ENCODE measurements at regions not wholly inside any gene's neighbourhood (a gene's known extent, or its start where the extent isn't known, plus 50 kb on each side); places are given as distances from the start of the nearest gene placed in this dataset.
"Not testable (repeated sequence)": the region's sequence is repeated elsewhere in the genome, so short reads cannot be mapped to it uniquely, and the experiment has no call there.

DNA sequence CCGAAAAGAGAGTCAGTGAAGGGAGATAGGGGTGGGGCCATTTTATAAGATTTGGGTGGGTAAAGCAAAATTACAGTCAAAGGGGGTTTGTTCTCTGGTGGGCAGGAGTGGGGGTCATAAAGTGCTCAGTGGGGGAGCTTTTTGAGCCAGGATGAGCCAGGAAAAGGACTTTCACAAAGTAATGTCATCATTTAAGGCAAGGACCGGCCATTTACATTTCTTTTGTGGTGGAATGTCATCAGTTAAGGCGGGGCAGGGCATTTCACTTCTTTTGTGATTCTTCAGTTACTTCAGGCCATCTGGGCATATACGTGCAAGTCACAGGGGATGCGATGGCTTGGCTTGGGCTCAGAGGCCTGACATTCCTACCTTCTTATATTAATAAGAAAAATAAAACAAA lies 511.6 kb downstream of the GRIN2A start:
- not testable (repeated sequence) for H3K36me3 Mint-ChIP-seq; H3K4me3 Mint-ChIP-seq; DNase-seq; H3K27ac Mint-ChIP-seq; H3K27me3 Mint-ChIP-seq (ENCODE audit: low read depth in 3 of 3); H3K9me3 Mint-ChIP-seq; H3K4me1 Mint-ChIP-seq

DNA sequence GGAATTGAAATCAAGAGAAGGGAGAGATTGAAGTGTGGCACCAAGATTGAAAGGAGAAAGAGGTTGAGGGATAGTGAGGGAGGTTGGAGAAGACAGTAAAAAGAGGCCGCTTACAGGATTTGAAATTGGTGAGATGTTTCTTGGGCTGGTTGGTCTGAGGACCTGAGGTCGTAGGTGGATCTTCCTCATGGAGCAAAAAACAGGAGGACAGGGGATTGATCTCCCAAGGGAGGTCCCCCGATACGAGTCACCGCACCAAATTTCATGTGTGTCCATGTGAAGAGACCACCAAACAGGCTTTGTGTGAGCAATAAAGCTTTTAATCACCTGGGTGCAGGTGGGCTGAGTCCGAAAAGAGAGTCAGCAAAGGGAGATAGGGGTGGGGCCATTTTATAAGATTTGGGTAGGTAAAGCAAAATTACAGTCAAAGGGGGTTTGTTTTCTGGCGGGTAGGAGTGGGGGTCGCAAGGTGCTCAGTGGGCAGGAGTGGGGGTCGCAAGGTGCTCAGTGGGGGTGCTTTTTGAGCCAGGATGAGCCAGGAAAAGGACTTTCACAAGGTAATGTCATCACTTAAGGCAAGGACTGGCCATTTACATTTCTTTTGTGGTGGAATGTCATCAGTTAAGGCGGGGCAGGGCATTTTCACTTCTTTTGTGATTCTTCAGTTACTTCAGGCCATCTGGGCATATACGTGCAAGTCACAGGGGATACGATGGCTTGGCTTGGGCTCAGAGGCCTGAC lies 505.5 kb downstream of the GRIN2A start:
- not testable (repeated sequence) for H3K9me3 Mint-ChIP-seq; H3K4me3 Mint-ChIP-seq; H3K27ac Mint-ChIP-seq; H3K27me3 Mint-ChIP-seq (ENCODE audit: low read depth in 3 of 3); H3K36me3 Mint-ChIP-seq; DNase-seq; H3K4me1 Mint-ChIP-seq

DNA sequence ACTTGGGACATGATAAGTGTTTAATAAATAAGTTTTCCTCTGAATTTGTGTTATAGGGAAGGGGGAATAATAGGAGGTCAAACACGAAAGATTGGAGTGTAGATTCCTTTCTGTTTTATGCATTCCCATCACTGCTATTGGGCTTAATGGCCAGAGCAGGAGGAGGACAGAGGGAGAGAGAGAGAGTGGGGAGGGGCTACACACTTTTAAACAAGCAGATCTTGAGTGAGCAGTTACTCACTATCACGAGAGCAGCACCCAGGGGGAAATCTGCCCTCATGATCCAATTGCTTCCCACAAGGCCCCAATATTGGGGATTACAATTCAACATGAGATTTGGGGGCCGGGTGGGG lies 505.0 kb downstream of the GRIN2A start:
- no peak for DNase-seq

DNA sequence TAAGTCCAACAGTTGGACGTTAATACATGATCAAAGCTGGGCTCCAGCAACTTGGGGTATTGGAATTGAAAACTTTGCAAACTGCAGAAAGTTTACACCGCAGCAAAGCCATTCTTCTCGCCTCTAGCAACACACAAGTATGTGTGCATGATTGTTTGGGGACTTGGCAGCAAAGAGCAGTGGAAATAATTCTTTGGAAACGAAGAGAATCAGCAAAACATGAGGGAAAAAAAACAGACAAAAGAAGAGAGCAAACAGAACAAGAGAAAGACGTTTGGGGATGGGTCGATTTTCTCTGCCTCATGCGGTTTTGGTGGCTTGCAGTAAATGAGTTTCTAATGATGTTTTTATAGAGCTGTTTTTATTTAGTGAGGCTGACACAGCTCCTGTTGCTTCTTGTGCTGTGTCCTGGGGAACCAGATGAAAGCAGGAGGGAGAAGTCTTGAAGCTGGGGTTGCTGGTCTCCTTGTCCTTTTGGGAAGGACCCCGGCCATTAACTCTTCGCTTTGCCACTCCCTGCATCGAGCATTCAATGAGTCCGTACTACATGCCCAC lies 502.9 kb downstream of the GRIN2A start:
- no peak overlapping the region for H3K27ac Mint-ChIP-seq
- H3K4me3 Mint-ChIP-seq = no peak overlapping the region
- H3K27me3 Mint-ChIP-seq (ENCODE audit: low read depth in 3 of 3) = peaks cover 0 to 5% (median 2%) of the 10 kb centered on the region in 3 donors
- no peak for DNase-seq
- no peaks in the 10 kb centered on the region for H3K4me1 Mint-ChIP-seq
- H3K9me3 Mint-ChIP-seq = peaks cover 0 to 16% (median 10%) of the 10 kb centered on the region in 6 donors
- H3K36me3 Mint-ChIP-seq = peaks cover 0 to 5% (median 0%) of the 10 kb centered on the region in 3 donors

More for the DNA sequence above, 505.0 kb downstream of the GRIN2A start:
- H3K27ac Mint-ChIP-seq = no peak overlapping the region
- no peaks in the 10 kb centered on the region for H3K4me1 Mint-ChIP-seq
- peaks cover 0 to 5% (median 2%) of the 10 kb centered on the region in 3 donors for H3K27me3 Mint-ChIP-seq (ENCODE audit: low read depth in 3 of 3)
- H3K4me3 Mint-ChIP-seq = no peak overlapping the region
- peaks cover 0 to 4% (median 0%) of the 10 kb centered on the region in 6 donors for H3K9me3 Mint-ChIP-seq
- H3K36me3 Mint-ChIP-seq = no peaks in the 10 kb centered on the region

DNA sequence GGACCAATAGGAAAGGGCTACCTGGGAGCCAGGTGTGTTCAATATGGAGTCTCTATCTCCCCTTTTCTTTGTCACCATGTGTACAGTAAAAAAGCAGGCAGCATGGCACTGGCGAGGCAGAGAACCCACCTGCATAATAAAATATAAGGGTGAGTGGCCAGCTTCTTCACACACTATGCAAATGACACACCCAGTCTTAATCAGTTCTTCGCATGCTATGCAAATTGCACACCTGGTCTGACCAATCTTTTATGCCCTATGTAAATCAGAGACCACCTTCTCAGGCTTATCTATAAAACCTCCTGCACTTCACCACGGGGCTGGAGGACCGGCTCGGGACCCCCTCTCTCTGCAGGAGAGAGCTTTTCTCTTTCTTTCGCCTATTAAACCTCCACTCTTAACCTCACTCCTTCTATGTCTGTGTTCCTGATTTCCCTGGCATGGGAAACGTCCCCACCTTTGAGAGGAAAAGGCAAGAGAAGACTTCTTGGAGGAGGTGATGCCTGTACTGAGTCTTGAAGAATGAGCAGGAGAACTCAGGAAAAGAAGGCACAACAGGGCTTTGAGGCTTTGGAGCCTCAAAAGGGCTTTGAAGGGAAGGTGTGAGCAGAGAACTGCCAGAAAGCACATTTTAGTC lies 502.1 kb downstream of the GRIN2A start:
- Mint-ChIP-seq H3K36me3 (peaks cover 0 to 5% (median 0%) of the 10 kb centered on the region in 3 donors), H3K4me1 (no peaks in the 10 kb centered on the region), H3K27ac (no peak overlapping the region), H3K4me3 (no peak overlapping the region), H3K9me3 (peaks cover 0 to 16% (median 10%) of the 10 kb centered on the region in 6 donors), H3K27me3 (ENCODE audit: low read depth in 3 of 3) (peaks cover 0 to 5% (median 2%) of the 10 kb centered on the region in 3 donors)
- DNase-seq = no peak

DNA sequence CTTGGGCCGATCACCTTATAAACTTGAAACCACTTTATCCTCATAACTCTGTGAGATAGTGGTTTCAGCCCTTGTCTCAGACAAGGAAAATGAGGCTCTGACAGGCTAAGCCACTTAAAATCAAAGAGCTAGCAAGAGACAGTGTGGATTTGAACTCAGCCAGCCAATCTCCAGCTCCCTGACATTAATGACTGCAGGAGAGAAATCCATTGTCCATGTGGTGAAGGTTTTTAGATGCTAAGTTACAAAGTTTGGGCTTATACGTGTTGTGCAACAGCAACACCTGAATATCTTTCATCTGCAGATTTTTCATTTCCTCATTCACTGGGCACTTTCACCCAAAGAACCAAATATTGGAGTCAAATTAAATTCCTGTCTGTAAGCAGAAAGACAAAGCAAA lies 501.3 kb downstream of the GRIN2A start:
- H3K27ac Mint-ChIP-seq = no peak overlapping the region
- H3K27me3 Mint-ChIP-seq (ENCODE audit: low read depth in 3 of 3) = peaks cover 0 to 5% (median 0%) of the 10 kb centered on the region in 3 donors
- H3K4me1 Mint-ChIP-seq = no peaks in the 10 kb centered on the region
- H3K4me3 Mint-ChIP-seq = no peak overlapping the region
- H3K9me3 Mint-ChIP-seq = peaks cover 0 to 16% (median 10%) of the 10 kb centered on the region in 6 donors
- no peak for DNase-seq
- H3K36me3 Mint-ChIP-seq = peaks cover 0 to 5% (median 0%) of the 10 kb centered on the region in 3 donors

DNA sequence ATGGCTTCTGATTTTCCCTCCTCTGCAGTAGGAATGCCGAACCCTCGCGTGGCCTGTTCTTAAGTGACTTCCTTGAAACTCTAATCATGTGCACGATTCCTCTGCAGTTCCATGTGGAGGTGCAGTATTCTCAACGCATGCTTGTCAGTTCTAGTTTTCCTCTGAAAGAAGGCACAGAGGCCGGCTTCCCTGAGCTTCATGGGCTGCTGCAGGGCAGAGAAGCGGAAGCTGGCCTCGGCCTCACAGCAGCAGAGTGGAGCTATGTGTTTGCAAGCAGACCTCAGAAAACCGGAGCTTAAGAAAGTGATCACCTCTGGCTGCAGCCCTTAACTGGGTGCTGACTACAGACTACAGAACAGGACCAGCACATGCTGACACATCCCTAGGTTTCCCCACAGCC lies 500.7 kb downstream of the GRIN2A start:
- Mint-ChIP-seq H3K36me3 (peaks cover 0 to 5% (median 0%) of the 10 kb centered on the region in 3 donors), H3K9me3 (peaks cover 0 to 16% (median 10%) of the 10 kb centered on the region in 6 donors), H3K4me3 (no peak overlapping the region), H3K27me3 (ENCODE audit: low read depth in 3 of 3) (peaks cover 0 to 5% (median 0%) of the 10 kb centered on the region in 3 donors), H3K4me1 (no peaks in the 10 kb centered on the region), H3K27ac (no peak overlapping the region)
- DNase-seq = no peak

DNA sequence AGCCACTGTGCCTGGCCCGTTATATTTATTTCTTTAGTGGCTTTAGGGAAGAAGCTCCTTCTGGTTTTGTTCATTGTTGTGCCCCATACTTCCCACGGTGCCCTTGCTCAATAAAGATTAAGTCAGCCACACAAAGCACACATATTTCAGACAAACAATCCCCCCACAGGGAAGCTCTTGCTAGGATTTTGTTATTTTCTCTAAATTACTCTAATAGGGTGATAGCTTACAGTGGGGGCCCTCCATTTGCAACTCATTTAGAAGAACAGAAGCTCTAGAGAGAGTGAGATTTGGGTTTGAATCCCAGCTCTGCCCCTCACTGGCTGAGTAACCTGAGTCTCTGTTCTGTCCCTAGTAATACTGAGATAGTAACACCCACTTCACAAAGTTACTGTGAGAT lies 499.9 kb downstream of the GRIN2A start:
- H3K27me3 Mint-ChIP-seq (ENCODE audit: low read depth in 3 of 3) = peaks cover 0 to 1% (median 0%) of the 10 kb centered on the region in 3 donors
- H3K36me3 Mint-ChIP-seq = peaks cover 0 to 5% (median 0%) of the 10 kb centered on the region in 3 donors
- peaks cover 0 to 14% (median 9%) of the 10 kb centered on the region in 6 donors for H3K9me3 Mint-ChIP-seq
- no peak for DNase-seq
- H3K4me1 Mint-ChIP-seq = no peaks in the 10 kb centered on the region
- no peak overlapping the region for H3K4me3 Mint-ChIP-seq
- H3K27ac Mint-ChIP-seq = no peak overlapping the region

DNA sequence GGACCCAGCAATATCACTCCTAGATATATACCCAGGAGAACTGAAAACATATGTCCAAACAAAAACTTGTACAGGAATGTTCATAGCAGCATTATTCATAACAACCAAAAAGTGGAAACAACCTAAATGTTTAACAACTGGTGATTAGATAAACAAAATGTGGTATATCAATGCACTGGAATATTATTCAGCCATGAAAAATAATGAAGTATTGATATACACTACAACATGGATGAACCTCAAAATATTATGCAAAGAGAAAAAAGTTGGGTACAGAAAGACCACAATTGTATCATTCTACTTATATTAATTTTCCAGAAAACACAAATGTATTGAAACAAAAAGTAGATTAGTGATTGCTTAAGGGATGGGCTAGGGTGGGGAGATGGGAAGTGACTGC lies 498.6 kb downstream of the GRIN2A start:
- Mint-ChIP-seq H3K4me3 (no peak overlapping the region), H3K27ac (no peak overlapping the region), H3K27me3 (ENCODE audit: low read depth in 3 of 3) (peaks cover 0 to 1% (median 0%) of the 10 kb centered on the region in 3 donors), H3K36me3 (peaks cover 0 to 5% (median 0%) of the 10 kb centered on the region in 3 donors), H3K4me1 (no peaks in the 10 kb centered on the region), H3K9me3 (peaks cover 0 to 14% (median 10%) of the 10 kb centered on the region in 6 donors)
- DNase-seq = no peak

DNA sequence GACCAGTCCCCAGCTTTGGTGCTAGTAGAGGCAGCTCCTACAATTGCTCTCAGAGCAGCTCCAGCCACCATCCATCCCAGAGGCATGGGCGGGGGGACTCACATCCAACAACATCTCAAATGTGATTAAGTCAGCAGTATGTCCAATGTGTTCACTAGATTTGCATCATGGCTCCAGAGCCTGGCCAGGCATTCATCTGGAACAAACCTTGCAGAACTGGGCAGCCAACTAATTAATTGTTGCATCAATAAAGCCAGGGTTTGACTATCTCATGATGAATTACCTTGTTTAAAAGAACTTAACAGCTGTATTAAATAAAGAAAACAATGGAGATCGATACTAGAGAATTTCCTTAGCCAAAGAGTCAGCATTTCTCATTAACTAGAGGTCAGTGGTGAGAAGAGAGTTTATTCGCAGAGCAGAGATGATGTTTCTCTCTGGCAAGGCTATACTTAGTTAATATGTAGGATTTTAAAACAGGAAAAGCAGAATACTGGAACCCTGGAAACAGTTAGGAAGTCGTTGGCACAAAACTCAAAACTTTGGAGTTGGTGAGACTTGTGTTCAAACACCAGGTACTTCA lies 494.4 kb downstream of the GRIN2A start:
- Mint-ChIP-seq H3K9me3 (peaks cover 0 to 12% (median 6%) of the 10 kb centered on the region in 6 donors), H3K4me1 (no peaks in the 10 kb centered on the region), H3K27ac (no peak overlapping the region), H3K4me3 (no peak overlapping the region), H3K27me3 (ENCODE audit: low read depth in 3 of 3) (no peaks in the 10 kb centered on the region), H3K36me3 (peaks cover 0 to 5% (median 0%) of the 10 kb centered on the region in 3 donors)
- DNase-seq = no peak

DNA sequence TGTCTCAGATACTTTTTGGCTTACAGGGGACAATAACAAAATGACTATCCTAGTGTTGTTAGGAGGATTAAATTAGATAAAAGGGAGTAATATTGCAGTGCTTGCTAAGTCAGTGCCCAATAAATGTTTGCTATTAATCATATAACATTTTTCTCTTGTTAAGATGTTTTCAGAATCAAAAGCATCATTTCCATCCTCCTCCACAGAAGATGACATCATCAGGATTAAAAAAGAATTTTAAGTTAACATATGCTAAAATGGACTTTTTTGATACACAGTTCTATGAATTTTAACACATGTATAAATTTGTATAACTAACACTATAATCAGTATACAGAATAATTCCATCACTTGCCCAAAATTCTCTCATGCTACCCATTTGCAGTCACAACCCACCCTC lies 492.6 kb downstream of the GRIN2A start:
- peaks cover 0 to 3% (median 0%) of the 10 kb centered on the region in 6 donors for H3K9me3 Mint-ChIP-seq
- H3K4me3 Mint-ChIP-seq = no peak overlapping the region
- H3K4me1 Mint-ChIP-seq = no peaks in the 10 kb centered on the region
- no peak for DNase-seq
- no peak overlapping the region for H3K27ac Mint-ChIP-seq
- no peaks in the 10 kb centered on the region for H3K36me3 Mint-ChIP-seq
- H3K27me3 Mint-ChIP-seq (ENCODE audit: low read depth in 3 of 3) = peaks cover 0 to under 1% (median 0%) of the 10 kb centered on the region in 3 donors

DNA sequence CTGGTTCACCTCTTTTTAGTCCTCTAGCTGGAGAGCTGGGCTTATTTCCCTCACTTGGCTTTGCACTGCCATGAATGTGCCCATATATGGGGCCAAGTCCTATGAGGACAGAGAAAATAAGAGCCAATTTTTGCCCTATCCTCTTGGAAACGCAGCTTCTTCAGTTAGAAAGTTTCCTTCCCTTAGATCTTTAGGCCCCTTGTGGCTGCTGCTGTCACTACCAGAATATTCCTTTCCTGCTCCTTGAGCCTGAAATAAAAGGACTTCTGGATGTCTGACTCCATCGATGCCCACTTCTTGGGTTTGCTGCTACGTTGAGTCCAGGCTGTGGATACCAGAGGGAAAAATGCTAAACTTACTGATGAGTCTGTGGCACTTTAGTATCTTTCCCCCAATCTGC lies 487.1 kb downstream of the GRIN2A start:
- no peaks in the 10 kb centered on the region for H3K36me3 Mint-ChIP-seq
- peaks cover 0 to 2% (median 0%) of the 10 kb centered on the region in 3 donors for H3K27me3 Mint-ChIP-seq (ENCODE audit: low read depth in 3 of 3)
- H3K4me3 Mint-ChIP-seq = no peak overlapping the region
- peaks cover 0 to 6% (median 0%) of the 10 kb centered on the region in 6 donors for H3K9me3 Mint-ChIP-seq
- no peak for DNase-seq
- no peak overlapping the region for H3K27ac Mint-ChIP-seq
- no peaks in the 10 kb centered on the region for H3K4me1 Mint-ChIP-seq

Data from immature natural killer cell (primary cell).